Endodermal cell (in vitro differentiated cells): ENCODE measurements at regions not wholly inside any gene's neighbourhood (a gene's known extent, or its start where the extent isn't known, plus 50 kb on each side); places are given as distances from the start of the nearest gene placed in this dataset.

Source experiments
- DNase-seq: peaks from one replicate; pipeline ENCODE4 v3.0.0-alpha.2; 2017
- H3K27ac ChIP-seq: 2 replicates; pipeline ENCODE4 v1.5.1; 2013; ENCODE audit warnings: mild to moderate bottlenecking, low read depth, low read length, moderate library complexity
- H3K27me3 ChIP-seq: 2 replicates; pipeline ENCODE4 v1.6.1; 2013; ENCODE audit warnings: mild to moderate bottlenecking, low read length, moderate library complexity; ENCODE audit not compliant: insufficient read depth, control insufficient read depth, poor library complexity, severe bottlenecking
- H3K36me3 ChIP-seq: 2 replicates; pipeline ENCODE4 v1.7.0; 2013; ENCODE audit warnings: mild to moderate bottlenecking, low read length, moderate library complexity; ENCODE audit not compliant: control insufficient read depth, insufficient read depth
- H3K4me1 ChIP-seq: one replicate; pipeline ENCODE4 v1.7.0; 2013; ENCODE audit warnings: low read length; ENCODE audit not compliant: control insufficient read depth, insufficient read depth
- H3K4me3 ChIP-seq: 2 replicates; pipeline ENCODE4 v1.5.1; 2013; ENCODE audit warnings: mild to moderate bottlenecking, low read length, moderate library complexity
- H3K9ac ChIP-seq: 2 replicates; pipeline ENCODE4 v1.6.1; 2013; ENCODE audit warnings: mild to moderate bottlenecking, low read length, moderate library complexity; ENCODE audit not compliant: poor library complexity, severe bottlenecking; ENCODE audit errors: extremely low read depth
- H3K9me3 ChIP-seq: 2 replicates; pipeline ENCODE4 v1.6.1; 2013; ENCODE audit warnings: mild to moderate bottlenecking, low read length, moderate library complexity; ENCODE audit not compliant: control insufficient read depth
- H3K27ac Mint-ChIP-seq: 2 replicates; pipeline ENCODE4 v1.8.0; 2020; ENCODE audit warnings: mixed read lengths
- H3K27me3 Mint-ChIP-seq: 2 replicates; pipeline ENCODE4 v1.8.0; 2021; ENCODE audit warnings: mild to moderate bottlenecking, mixed read lengths; ENCODE audit not compliant: insufficient read depth
- H3K36me3 Mint-ChIP-seq: 2 replicates; pipeline ENCODE4 v1.8.0; 2020; ENCODE audit warnings: low read depth, mixed read lengths
- H3K4me1 Mint-ChIP-seq: 2 replicates; pipeline ENCODE4 v1.8.0; 2020; ENCODE audit warnings: mixed read lengths
- H3K4me3 Mint-ChIP-seq: 2 replicates; pipeline ENCODE4 v1.8.0; 2020; ENCODE audit warnings: mild to moderate bottlenecking, moderate library complexity, mixed read lengths
- H3K9me3 Mint-ChIP-seq: 2 replicates; pipeline ENCODE4 v1.8.0; 2020; ENCODE audit warnings: mild to moderate bottlenecking, mixed read lengths
- CTCF ChIP-seq: fragments of 200-600 bp; sonication (generic); conservative IDR thresholded peaks from 2 replicates; pipeline ENCODE4 v1.5.0; 2021; ENCODE audit warnings: antibody characterized with exemption, mild to moderate bottlenecking
- WGBS, 2 experiments: methylation state at CpG; one replicate each; pipeline versions ENCODE4 v1.1.5 to v1.1.7; 2013; ENCODE audit warnings: missing lambda C conversion rate in 2 of 2, mixed read lengths in 1 of 2; ENCODE audit not compliant: insufficient coverage in 1 of 2, insufficient read length in 1 of 2; 5-methylcytosine and 5-hydroxymethylcytosine counted together

- peaks cover 16% of the 10 kb centered on the region for H3K4me1 Mint-ChIP-seq
- no peaks in the 10 kb centered on the region for H3K9me3 ChIP-seq
- no peak overlapping the region for H3K4me3 Mint-ChIP-seq
- H3K27me3 ChIP-seq, result peaks cover 76% of the 10 kb centered on the region
- peaks cover 78% of the 10 kb centered on the region for H3K27me3 Mint-ChIP-seq
- no peaks in the 10 kb centered on the region for H3K36me3 Mint-ChIP-seq
- peaks cover 9% of the 10 kb centered on the region for H3K4me1 ChIP-seq
- DNase-seq, result no peak
- no peak for TF ChIP-seq CTCF
- no peak overlapping the region for H3K4me3 ChIP-seq
- no peak overlapping the region for H3K9ac ChIP-seq
- WGBS, 2 experiments, result 76 to 79% methylated on average over 3 of the region's 3 CpGs
- no peaks in the 10 kb centered on the region for H3K36me3 ChIP-seq
- H3K27ac Mint-ChIP-seq, result no peak overlapping the region
- H3K9me3 Mint-ChIP-seq, result no peaks in the 10 kb centered on the region
- H3K27ac ChIP-seq, result no peak overlapping the region
Observed at GRCh38 chr12:114504311-114504710, 98.4 kb upstream of the TBX5 start.

GRCh38 chr12:114501474-114501807 lies 95.5 kb upstream of the TBX5 start:
- H3K27me3 ChIP-seq, result peaks cover 99% of the 10 kb centered on the region
- Mint-ChIP-seq H3K4me3 (peak overlapping the region; percentile 20), H3K9me3 (no peaks in the 10 kb centered on the region), H3K36me3 (no peaks in the 10 kb centered on the region), H3K4me1 (peaks cover 8% of the 10 kb centered on the region), H3K27me3 (peaks cover 94% of the 10 kb centered on the region), H3K27ac (no peak overlapping the region)
- DNase-seq, result no peak
- WGBS, 2 experiments, result 46% methylated on average over 7 of the region's 7 CpGs; no CpG with 5 or more reads in 1 of the 2 experiments
- peak overlapping the region; percentile 53 for H3K4me3 ChIP-seq
- no peak overlapping the region for H3K27ac ChIP-seq
- peaks cover 6% of the 10 kb centered on the region for H3K4me1 ChIP-seq
- no peaks in the 10 kb centered on the region for H3K36me3 ChIP-seq
- no peaks in the 10 kb centered on the region for H3K9me3 ChIP-seq
- no peak overlapping the region for H3K9ac ChIP-seq
- TF ChIP-seq CTCF, result no peak

GRCh38 chr12:114500775-114501473 lies 95.0 kb upstream of the TBX5 start:
- Histone ChIP-seq H3K27me3 (peaks cover 99% of the 10 kb centered on the region), H3K27ac (no peak overlapping the region), H3K9me3 (no peaks in the 10 kb centered on the region), H3K4me1 (peaks cover 6% of the 10 kb centered on the region), H3K9ac (no peak overlapping the region), H3K36me3 (no peaks in the 10 kb centered on the region), H3K4me3 (peak overlapping the region; percentile 53)
- WGBS, 2 experiments, result 21 to 29% methylated on average over 9 to 20 of the region's 20 CpGs
- Mint-ChIP-seq H3K36me3 (no peaks in the 10 kb centered on the region), H3K27me3 (peaks cover 94% of the 10 kb centered on the region), H3K27ac (no peak overlapping the region), H3K9me3 (no peaks in the 10 kb centered on the region), H3K4me1 (peaks cover 8% of the 10 kb centered on the region), H3K4me3 (peak overlapping the region; percentile 20)
- TF ChIP-seq CTCF, result no peak
- DNase-seq, result no peak
